GM10266 (cell line): ENCODE measurements at regions not wholly inside any gene's neighbourhood (a gene's known extent, or its start where the extent isn't known, plus 50 kb on each side); places are given as distances from the start of the nearest gene placed in this dataset.
"Not testable (repeated sequence)": the region's sequence is repeated elsewhere in the genome, so short reads cannot be mapped to it uniquely, and the experiment has no call there.

Experiments used
- DNase-seq: peaks from one replicate; pipeline ENCODE4 v3.0.0; 2012; ENCODE audit errors: extremely low spot score
- TF ChIP-seq, protein P1 (sequence below): IDR thresholded peaks from 2 replicates; pipeline ENCODE4 v1.5.1; 2012; ENCODE audit warnings: mild to moderate bottlenecking, low read depth; ENCODE audit not compliant: control insufficient read depth, insufficient read depth; ENCODE audit errors: missing control alignments

GRCh38 chr2:239735829-239736357, 289.2 kb downstream of the NDUFA10 start:
- no peak for DNase-seq
- TF ChIP-seq, protein P1, sequence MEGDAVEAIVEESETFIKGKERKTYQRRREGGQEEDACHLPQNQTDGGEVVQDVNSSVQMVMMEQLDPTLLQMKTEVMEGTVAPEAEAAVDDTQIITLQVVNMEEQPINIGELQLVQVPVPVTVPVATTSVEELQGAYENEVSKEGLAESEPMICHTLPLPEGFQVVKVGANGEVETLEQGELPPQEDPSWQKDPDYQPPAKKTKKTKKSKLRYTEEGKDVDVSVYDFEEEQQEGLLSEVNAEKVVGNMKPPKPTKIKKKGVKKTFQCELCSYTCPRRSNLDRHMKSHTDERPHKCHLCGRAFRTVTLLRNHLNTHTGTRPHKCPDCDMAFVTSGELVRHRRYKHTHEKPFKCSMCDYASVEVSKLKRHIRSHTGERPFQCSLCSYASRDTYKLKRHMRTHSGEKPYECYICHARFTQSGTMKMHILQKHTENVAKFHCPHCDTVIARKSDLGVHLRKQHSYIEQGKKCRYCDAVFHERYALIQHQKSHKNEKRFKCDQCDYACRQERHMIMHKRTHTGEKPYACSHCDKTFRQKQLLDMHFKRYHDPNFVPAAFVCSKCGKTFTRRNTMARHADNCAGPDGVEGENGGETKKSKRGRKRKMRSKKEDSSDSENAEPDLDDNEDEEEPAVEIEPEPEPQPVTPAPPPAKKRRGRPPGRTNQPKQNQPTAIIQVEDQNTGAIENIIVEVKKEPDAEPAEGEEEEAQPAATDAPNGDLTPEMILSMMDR = no peak

GRCh38 chr2:239735131-239735828, 289.9 kb downstream of the NDUFA10 start:
- TF ChIP-seq, protein P1 = no peak

DNA sequence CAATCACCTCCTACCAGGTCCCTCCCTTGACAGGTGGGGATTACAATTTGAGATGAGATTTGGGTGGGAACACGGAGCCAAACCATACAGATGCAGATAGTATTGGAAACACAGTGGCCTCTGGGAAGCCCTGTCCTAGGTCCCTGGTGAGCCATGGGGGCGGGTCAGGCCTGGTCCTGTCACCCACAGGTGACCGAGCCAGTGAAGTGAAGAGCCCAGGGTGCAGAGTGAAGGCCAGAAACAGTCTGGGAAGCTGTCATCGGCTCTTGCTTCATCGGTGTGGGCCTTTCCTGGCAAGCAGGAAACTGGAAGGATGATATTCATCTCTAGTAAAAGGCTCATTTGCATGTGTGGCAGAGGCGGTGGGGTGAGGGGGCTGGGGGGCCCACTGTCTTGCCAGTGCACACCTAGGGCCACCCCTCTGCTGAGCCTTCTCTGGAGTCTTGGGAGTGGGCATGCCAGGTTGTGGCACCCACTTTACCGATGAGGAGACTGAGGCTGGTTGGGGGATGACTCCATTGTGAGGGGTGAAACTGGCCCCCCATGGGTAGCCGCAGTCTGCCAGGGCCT, 290.6 kb downstream of the NDUFA10 start:
- no peak for DNase-seq
- TF ChIP-seq, protein P1 = no peak

More at GRCh38 chr2:239735131-239735828, 289.9 kb downstream of the NDUFA10 start:
- no peak for DNase-seq

GRCh38 chr2:239732666-239733010, 292.5 kb downstream of the NDUFA10 start:
- no peak for DNase-seq
- TF ChIP-seq, protein P1 = no peak

DNA sequence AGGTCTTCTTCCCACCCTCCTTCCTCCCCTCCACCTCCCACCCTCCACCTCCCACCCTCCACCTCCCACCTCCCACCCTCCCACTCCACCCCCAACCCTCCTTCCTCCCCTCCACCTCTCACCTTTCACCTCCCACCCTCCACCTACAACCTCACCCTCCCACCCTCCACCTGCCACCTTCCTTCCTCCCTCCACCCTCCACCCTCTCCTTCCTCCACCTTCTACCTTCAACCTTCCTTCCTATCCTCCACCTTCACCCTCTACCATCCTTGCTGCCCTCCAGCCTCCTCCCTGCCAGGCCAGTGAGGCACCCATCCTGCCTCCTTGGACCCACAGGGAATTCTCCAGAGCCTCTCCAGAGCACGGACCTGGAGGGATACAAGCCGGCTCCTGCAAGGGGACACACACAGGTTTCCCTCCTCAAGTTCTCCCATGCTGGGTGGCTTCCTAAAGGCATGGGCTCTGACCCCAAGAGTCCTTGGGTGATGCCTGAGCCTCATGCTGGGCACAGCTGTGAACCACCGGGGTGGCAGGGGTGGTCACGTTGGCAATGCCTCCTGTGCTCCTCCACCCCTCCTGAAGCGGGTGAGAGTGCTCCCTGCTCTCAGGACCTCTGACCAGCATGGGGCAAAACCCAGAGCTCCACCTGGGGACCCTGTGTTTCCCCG, 293.0 kb downstream of the NDUFA10 start:
- TF ChIP-seq, protein P1 = no peak
- no peak for DNase-seq

- no peak for DNase-seq
- TF ChIP-seq, protein P1 = no peak
These were observed 293.7 kb downstream of the NDUFA10 start for GRCh38 chr2:239731422-239731821.

DNA sequence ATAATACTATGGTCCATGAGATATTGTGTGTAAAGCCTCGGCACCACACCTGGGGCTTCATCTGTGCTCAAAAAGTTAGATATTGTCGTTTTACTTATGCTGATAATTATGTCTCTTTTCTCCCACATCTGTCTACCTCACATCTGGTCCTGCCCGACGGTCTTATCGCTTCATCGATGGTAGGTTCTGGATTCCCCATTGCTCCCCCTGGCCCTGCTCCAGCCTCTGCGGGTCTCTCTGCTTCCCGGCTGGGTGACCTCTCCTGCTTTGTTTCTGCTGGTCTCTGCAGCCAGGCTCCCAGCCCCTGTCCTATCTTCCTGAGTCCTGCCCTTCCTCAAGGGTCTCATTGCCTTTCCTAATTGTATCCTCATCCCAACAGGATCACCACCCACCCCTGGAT, 294.2 kb downstream of the NDUFA10 start:
- no peak for DNase-seq
- TF ChIP-seq, protein P1 = no peak

DNA sequence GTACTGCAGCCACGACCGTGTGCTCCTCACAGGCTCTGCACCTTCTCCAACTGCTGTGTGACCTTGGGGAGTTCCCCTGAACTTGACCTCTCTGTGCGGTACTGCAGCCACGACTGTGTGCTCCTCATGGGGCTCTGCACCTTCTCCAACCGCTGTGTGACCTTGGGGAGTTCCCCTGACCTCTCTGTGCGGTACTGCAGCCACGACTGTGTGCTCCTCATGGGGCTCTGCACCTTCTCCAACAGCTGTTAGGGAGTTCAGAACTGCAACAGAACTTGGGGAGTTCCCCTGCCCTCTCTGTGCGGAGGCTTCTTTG, 294.6 kb downstream of the NDUFA10 start:
- DNase-seq = not testable (repeated sequence)
